ENCODE measurements at regions not wholly inside any gene's neighbourhood (a gene's known extent, or its start where the extent isn't known, plus 50 kb on each side); places are given as distances from the start of the nearest gene placed in this dataset.

GRCh38 chr15:72840114-72840513, 56.6 kb upstream of the ADPGK start:
- H3K4me1 Mint-ChIP-seq, result peaks cover 4% of the 10 kb centered on the region
- ChIA-PET POLR2A (no interaction called here), CTCF (no interaction called here)
- DNase-seq (ENCODE audit: low spot score) (no peak), ATAC-seq (no peak)
- H3K36me3 Mint-ChIP-seq, result no peaks in the 10 kb centered on the region
- peaks cover 6% of the 10 kb centered on the region for H3K9me3 Mint-ChIP-seq
- no peak overlapping the region for H3K27ac Mint-ChIP-seq
- no peak overlapping the region for H3K4me3 Mint-ChIP-seq
- H3K27me3 Mint-ChIP-seq (ENCODE audit: low read depth), result no peaks in the 10 kb centered on the region; the same call in 1 of the 2 replicates
- TF ChIP-seq FOXP4 (CRISPR knock-in tag; IDR thresholded peaks at IDR 0.05) (no peak), TEAD1 (CRISPR knock-in tag; IDR thresholded peaks at IDR 0.05) (no peak), ESRRA (CRISPR knock-in tag; IDR thresholded peaks at IDR 0.05; ENCODE audit: borderline replicate concordance) (no peak), USF1 (CRISPR knock-in tag; IDR thresholded peaks at IDR 0.05) (no peak), SMAD4 (CRISPR knock-in tag; IDR thresholded peaks at IDR 0.05) (no peak), ZNF121 (CRISPR knock-in tag; IDR thresholded peaks at IDR 0.05) (no peak), AR (CRISPR knock-in tag; IDR thresholded peaks at IDR 0.05) (no peak), GABPB1 (CRISPR knock-in tag; IDR thresholded peaks at IDR 0.05) (no peak), ZNF281 (CRISPR knock-in tag; IDR thresholded peaks at IDR 0.05) (no peak), ATF1 (CRISPR knock-in tag; IDR thresholded peaks at IDR 0.05) (no peak)

GRCh38 chr15:72838311-72838731, 54.8 kb upstream of the ADPGK start:
- H3K36me3 Mint-ChIP-seq, result no peaks in the 10 kb centered on the region
- ChIA-PET POLR2A (no interaction called here), CTCF (no interaction called here)
- no peak for DNase-seq (ENCODE audit: low spot score)
- no peak for ATAC-seq
- peaks cover 13% of the 10 kb centered on the region for H3K4me1 Mint-ChIP-seq
- no peak overlapping the region for H3K27ac Mint-ChIP-seq
- TF ChIP-seq JUN (CRISPR knock-in tag; IDR thresholded peaks at IDR 0.05), result no peak
- TF ChIP-seq CBFB (CRISPR knock-in tag; IDR thresholded peaks at IDR 0.05; ENCODE audit: low read depth), result no peak
- H3K9me3 Mint-ChIP-seq, result no peaks in the 10 kb centered on the region
- H3K27me3 Mint-ChIP-seq (ENCODE audit: low read depth), result no peaks in the 10 kb centered on the region
- no peak overlapping the region for H3K4me3 Mint-ChIP-seq

GRCh38 chr15:72836676-72837330, 53.2 kb upstream of the ADPGK start:
- ATAC-seq (no peak), DNase-seq (ENCODE audit: low spot score) (no peak)
- no peak overlapping the region for H3K4me3 Mint-ChIP-seq
- TF ChIP-seq NFATC4 (CRISPR knock-in tag; IDR thresholded peaks at IDR 0.05), result no peak
- TF ChIP-seq ARID4B (CRISPR knock-in tag; IDR thresholded peaks at IDR 0.05; ENCODE audit: borderline replicate concordance), result no peak
- TF ChIP-seq ESRRA (CRISPR knock-in tag; IDR thresholded peaks at IDR 0.05; ENCODE audit: borderline replicate concordance), result no peak
- POLR2A ChIA-PET, result no interaction called here
- no peaks in the 10 kb centered on the region for H3K27me3 Mint-ChIP-seq (ENCODE audit: low read depth)
- H3K9me3 Mint-ChIP-seq, result no peaks in the 10 kb centered on the region
- CTCF ChIA-PET, result interaction anchor here (0.6 to 1.1 kb wide), 2 partner anchors 385 to 407 kb away, joined by 3 to 4 read pairs; no protein-coding TSS in a partner anchor
- no peak overlapping the region for H3K27ac Mint-ChIP-seq
- no peaks in the 10 kb centered on the region for H3K36me3 Mint-ChIP-seq
- peaks cover 13% of the 10 kb centered on the region for H3K4me1 Mint-ChIP-seq
